Immature natural killer cell (primary cell): ENCODE measurements at regions not wholly inside any gene's neighbourhood (a gene's known extent, or its start where the extent isn't known, plus 50 kb on each side); places are given as distances from the start of the nearest gene placed in this dataset.
A peak's percentile ranks its signal among the peaks of the same experiment; 100 is the strongest.

ENCODE experiments used
- DNase-seq, 3 donors: peaks; one replicate each; pipeline ENCODE4 v3.0.0; 2022; ENCODE audit warnings: mixed read lengths in 1 of 3
- H3K27ac Mint-ChIP-seq, 6 donors: one replicate each; pipeline ENCODE4 v1.8.0; 2020; ENCODE audit warnings: mixed read lengths in 6 of 6, mild to moderate bottlenecking in 5 of 6, inconsistent platforms in 4 of 6, moderate library complexity in 3 of 6
- H3K27me3 Mint-ChIP-seq, 3 donors: one replicate each; pipeline ENCODE4 v1.8.0; 2020 to 2021; ENCODE audit warnings: low read depth in 3 of 3, mild to moderate bottlenecking in 3 of 3, mixed read lengths in 3 of 3, moderate library complexity in 3 of 3, inconsistent platforms in 1 of 3
- H3K36me3 Mint-ChIP-seq, 3 donors: one replicate each; pipeline ENCODE4 v1.8.0; 2020; ENCODE audit warnings: mixed read lengths in 3 of 3, inconsistent platforms in 2 of 3, mild to moderate bottlenecking in 2 of 3
- H3K4me1 Mint-ChIP-seq, 2 donors: one replicate each; pipeline ENCODE4 v1.8.0; 2020; ENCODE audit warnings: inconsistent platforms in 2 of 2, mild to moderate bottlenecking in 2 of 2, mixed read lengths in 2 of 2, moderate library complexity in 1 of 2
- H3K4me3 Mint-ChIP-seq, 5 donors: one replicate each; pipeline ENCODE4 v1.8.0; 2020; ENCODE audit warnings: mild to moderate bottlenecking in 5 of 5, mixed read lengths in 5 of 5, inconsistent platforms in 3 of 5, moderate library complexity in 3 of 5
- H3K9me3 Mint-ChIP-seq, 6 donors: one replicate each; pipeline ENCODE4 v1.8.0; 2020; ENCODE audit warnings: mild to moderate bottlenecking in 6 of 6, mixed read lengths in 6 of 6, inconsistent platforms in 4 of 6, moderate library complexity in 3 of 6

GRCh38 chr13:77480066-77480465, 55.4 kb upstream of the SCEL start:
- H3K36me3 Mint-ChIP-seq, result no peaks in the 10 kb centered on the region
- H3K4me3 Mint-ChIP-seq, result no peak overlapping the region
- peaks cover 0 to 1% (median 0%) of the 10 kb centered on the region in 3 donors for H3K27me3 Mint-ChIP-seq

DNA sequence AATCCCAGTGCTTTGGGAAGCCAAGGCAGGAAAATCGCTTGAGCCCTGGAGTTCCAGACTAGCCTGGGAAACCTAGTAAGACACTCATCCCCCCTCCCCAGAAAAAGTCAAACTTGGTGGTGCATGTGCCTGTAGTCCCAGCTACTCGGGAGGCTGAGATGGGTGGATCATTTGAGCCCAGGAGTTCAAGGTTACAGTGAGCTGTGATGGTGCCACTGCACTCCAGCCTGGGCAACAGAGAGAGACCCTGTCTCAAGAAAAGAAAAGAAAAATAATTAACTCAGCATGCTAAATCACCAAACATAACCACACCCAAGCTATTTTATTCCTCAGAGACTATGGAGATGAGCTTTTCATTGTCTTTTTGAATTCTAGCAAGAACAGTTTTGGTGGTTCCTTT, 56.2 kb upstream of the SCEL start:
- H3K4me3 Mint-ChIP-seq, result no peak overlapping the region
- H3K9me3 Mint-ChIP-seq, result no peaks in the 10 kb centered on the region
- peaks cover 0 to 1% (median 0%) of the 10 kb centered on the region in 3 donors for H3K27me3 Mint-ChIP-seq
- H3K27ac Mint-ChIP-seq, result no peak overlapping the region
- no peaks in the 10 kb centered on the region for H3K36me3 Mint-ChIP-seq
- peaks cover 1 to 9% of the 10 kb centered on the region in 2 donors for H3K4me1 Mint-ChIP-seq
- DNase-seq, result no peak

More at GRCh38 chr13:77480066-77480465, 55.4 kb upstream of the SCEL start:
- no peak for DNase-seq
- no peaks in the 10 kb centered on the region for H3K9me3 Mint-ChIP-seq
- H3K4me1 Mint-ChIP-seq, result peaks cover 1 to 9% of the 10 kb centered on the region in 2 donors
- no peak overlapping the region for H3K27ac Mint-ChIP-seq

DNA sequence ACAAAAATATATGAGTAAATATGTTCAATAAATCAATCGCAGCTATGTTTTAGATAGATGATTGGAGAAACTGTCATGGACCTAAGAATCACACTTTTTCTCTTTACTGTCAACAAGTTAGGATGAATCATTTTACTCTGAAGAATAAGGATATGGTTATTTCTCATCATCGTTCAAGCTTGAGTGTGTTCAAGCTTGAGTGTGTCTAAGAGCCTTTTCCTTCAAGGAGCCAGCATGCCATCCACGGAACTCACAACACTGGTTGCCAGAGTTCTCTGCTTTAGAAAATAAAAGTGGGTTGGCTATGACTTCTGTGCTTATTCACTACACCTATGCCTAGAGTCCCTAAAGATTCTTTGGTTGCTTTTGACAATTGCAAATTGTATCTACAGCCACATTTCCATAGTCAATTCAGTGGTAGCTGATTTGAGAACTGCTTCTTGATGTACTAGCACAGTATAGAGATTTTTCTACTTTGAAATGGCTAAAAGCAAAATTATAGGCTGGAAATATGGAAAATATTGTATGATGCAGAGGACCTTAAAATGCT, 58.1 kb upstream of the SCEL start:
- no peak for DNase-seq
- Mint-ChIP-seq H3K9me3 (no peaks in the 10 kb centered on the region), H3K36me3 (no peaks in the 10 kb centered on the region), H3K4me1 (peaks cover 1 to 9% of the 10 kb centered on the region in 2 donors), H3K4me3 (peak overlapping the region in 2 of 5 donors; percentile 7 to 83), H3K27ac (no peak overlapping the region), H3K27me3 (peaks cover 0 to 3% (median 1%) of the 10 kb centered on the region in 3 donors)

DNA sequence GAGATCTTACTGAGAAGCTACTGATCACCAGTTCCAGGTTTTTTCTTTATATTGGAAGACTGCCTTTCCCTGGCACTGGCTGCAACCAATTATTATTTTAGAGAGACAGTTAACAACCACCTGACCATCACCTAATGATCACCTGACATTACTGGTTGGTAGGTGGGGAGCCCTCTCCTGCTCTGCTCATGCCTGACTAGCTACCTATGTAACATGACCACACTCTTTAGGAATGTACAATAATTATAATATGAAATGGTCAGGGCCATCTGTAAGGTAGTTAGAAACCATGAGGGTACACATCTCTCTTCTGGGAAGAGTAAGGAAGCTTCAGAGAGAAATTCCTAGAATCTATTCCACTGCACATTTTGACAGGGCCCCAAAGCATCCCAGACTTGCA, 59.0 kb upstream of the SCEL start:
- Mint-ChIP-seq H3K27me3 (peaks cover 0 to 3% (median 0%) of the 10 kb centered on the region in 3 donors), H3K4me1 (peaks cover 1 to 9% of the 10 kb centered on the region in 2 donors), H3K36me3 (no peaks in the 10 kb centered on the region), H3K27ac (no peak overlapping the region), H3K4me3 (no peak overlapping the region), H3K9me3 (no peaks in the 10 kb centered on the region)
- DNase-seq, result no peak

DNA sequence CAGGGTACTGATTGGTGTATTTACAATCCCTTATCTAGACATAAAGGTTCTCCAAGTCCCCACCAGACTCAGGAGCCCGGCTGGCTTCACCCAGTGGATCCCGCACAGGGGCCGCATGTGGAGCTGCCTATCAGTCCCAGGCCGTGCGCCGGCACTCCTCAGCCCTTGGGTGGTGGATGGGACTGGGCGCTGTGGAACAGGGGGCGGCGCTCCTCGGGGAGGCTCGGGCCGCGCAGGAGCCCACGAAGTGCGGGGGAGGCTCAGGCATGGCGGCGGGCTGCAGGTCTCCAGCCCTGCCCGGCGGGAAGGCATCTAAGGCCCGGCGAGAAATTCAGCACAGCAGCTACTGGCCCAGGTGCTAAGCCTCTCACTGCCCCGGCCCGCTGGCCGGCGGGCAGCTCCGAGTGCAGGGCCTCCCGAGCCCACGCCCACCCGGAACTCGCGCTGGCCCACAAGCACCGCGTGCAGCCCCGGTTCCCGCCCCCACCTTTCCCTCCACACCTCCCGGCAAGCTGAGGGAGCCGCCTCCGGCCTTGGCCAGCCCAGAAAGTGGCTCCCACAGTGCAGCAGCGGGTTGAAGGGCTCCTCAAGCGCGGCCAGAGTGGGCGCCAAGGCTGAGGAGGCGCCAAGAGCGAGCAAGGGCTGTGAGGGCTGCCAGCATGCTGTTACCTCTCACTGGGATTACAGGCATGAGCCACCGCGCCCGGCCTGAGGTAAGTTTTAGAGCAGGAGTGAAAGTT, 60.0 kb upstream of the SCEL start:
- Mint-ChIP-seq H3K4me3 (no peak overlapping the region), H3K9me3 (no peaks in the 10 kb centered on the region), H3K36me3 (no peaks in the 10 kb centered on the region), H3K4me1 (peaks cover 1 to 9% of the 10 kb centered on the region in 2 donors), H3K27ac (no peak overlapping the region), H3K27me3 (peaks cover 0 to 3% (median 0%) of the 10 kb centered on the region in 3 donors)
- no peak for DNase-seq

DNA sequence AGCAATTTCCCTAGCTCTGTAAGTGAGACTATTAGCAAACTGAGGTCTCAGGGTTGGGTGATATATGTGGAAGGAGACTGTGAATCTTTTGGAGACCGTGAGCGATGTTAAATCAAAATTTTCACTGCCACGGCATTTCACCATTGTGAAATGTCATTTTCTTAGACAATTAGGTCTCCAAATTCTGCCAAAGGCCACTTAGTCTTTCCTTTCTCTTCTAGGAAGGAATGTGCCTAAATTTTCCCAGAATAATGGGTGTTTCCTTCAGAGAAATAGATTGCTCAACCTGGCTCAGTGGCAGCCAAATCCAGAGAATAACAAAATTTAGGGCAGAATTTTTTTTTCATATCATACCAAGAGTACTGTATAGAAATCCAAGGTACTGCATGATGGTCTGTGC, 64.5 kb upstream of the SCEL start:
- no peaks in the 10 kb centered on the region for H3K36me3 Mint-ChIP-seq

DNA sequence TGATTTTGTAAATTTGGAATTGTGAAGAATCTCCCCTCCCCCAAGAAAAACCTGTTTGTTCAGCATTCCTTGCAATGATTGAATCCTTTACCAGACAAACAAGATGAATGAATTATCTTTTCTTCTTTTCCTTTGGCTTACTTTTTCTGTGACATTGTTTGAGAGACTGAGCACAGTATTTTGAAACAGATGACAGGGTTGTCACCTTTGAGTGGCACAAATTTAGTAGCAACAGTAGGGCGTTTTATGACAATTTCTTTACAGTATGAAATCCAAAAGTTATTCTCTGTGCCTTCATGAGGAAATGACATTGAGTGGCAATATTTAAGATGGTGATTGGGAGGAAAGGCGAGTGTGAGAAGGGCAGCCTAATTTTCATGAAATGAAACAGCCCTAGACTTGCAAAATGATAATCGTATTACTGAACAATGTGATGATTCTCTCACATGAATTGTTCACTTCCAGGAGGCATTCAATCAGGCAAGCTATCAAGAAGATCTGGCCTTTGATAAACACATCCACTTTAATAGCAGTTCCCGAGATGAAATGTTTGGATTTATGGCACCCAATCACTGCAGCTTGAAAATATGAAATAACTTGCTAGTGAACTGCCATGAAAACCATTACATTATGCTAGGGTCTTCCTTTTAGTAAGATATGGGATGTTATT, 68.6 kb upstream of the SCEL start:
- Mint-ChIP-seq H3K27me3 (no peaks in the 10 kb centered on the region), H3K27ac (no peak overlapping the region), H3K9me3 (no peaks in the 10 kb centered on the region), H3K4me3 (no peak overlapping the region), H3K36me3 (no peaks in the 10 kb centered on the region), H3K4me1 (no peaks in the 10 kb centered on the region)
- no peak for DNase-seq

More for the DNA sequence above, 64.5 kb upstream of the SCEL start:
- Mint-ChIP-seq H3K4me1 (no peaks in the 10 kb centered on the region), H3K9me3 (no peaks in the 10 kb centered on the region), H3K4me3 (no peak overlapping the region), H3K27me3 (peaks cover 0 to 3% (median 0%) of the 10 kb centered on the region in 3 donors), H3K27ac (no peak overlapping the region)
- DNase-seq, result no peak

DNA sequence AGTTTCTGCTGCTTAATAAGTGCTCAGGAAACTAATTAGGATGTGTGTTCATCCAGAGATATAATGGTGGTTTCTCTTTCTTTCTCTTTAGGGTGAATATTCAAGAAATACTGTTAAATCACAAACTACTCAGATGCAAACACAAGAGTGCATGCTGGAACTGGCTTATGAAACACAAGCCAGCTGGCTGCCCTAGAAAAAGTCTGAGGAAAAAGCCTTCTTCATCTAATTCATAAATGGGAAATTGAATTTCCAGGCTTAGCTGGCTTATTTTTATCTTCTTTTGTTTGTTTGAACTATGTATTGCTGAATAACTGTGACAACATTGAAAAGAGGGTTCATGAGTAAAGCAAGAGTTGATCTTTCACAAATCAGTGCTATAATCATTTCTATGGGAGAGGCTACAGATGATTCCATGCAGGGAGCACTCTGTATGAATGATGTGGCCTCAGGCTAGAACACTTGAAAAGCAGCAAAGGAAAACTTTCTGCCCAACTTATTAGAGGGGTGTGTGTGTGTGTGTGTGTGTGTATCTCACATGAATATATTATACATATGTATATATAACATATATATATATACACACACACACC, 69.8 kb upstream of the SCEL start:
- Mint-ChIP-seq H3K4me3 (no peak overlapping the region), H3K4me1 (no peaks in the 10 kb centered on the region), H3K36me3 (no peaks in the 10 kb centered on the region), H3K9me3 (no peaks in the 10 kb centered on the region), H3K27ac (no peak overlapping the region), H3K27me3 (no peaks in the 10 kb centered on the region)
- DNase-seq, result no peak

DNA sequence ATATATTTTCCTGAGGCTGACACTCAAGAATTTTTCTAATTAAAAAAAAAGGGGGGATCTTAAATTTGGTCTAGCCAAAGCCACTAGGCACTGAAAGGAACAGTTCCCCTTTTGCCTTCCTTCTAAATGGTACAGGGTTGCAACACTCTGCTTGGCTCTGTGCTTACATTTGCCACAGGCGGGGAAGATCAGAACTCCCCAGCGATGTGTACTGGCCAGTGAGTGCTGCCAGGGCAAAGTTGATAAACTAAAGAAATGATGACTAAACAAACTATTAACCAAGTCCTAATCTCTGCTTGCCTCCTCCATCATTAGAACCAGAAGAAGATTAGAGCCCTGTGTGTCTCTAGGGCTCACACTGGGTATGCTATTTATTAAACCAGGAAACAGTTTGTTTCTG, 75.3 kb upstream of the SCEL start:
- Mint-ChIP-seq H3K27ac (no peak overlapping the region), H3K9me3 (no peaks in the 10 kb centered on the region), H3K4me1 (no peaks in the 10 kb centered on the region), H3K4me3 (no peak overlapping the region), H3K27me3 (peaks cover 0 to 5% (median 4%) of the 10 kb centered on the region in 3 donors), H3K36me3 (no peaks in the 10 kb centered on the region)
- no peak for DNase-seq

- H3K9me3 Mint-ChIP-seq, result no peaks in the 10 kb centered on the region
- H3K27me3 Mint-ChIP-seq, result peaks cover 0 to 5% (median 4%) of the 10 kb centered on the region in 3 donors
- DNase-seq, result no peak
- H3K36me3 Mint-ChIP-seq, result no peaks in the 10 kb centered on the region
- no peaks in the 10 kb centered on the region for H3K4me1 Mint-ChIP-seq
- H3K27ac Mint-ChIP-seq, result no peak overlapping the region
- H3K4me3 Mint-ChIP-seq, result no peak overlapping the region
Measured at GRCh38 chr13:77459592-77459991, 75.9 kb upstream of the SCEL start.

- Mint-ChIP-seq H3K9me3 (no peaks in the 10 kb centered on the region), H3K4me1 (no peaks in the 10 kb centered on the region), H3K27ac (no peak overlapping the region), H3K36me3 (no peaks in the 10 kb centered on the region), H3K4me3 (no peak overlapping the region), H3K27me3 (peaks cover 0 to 5% (median 4%) of the 10 kb centered on the region in 3 donors)
- no peak for DNase-seq
Measured at GRCh38 chr13:77458736-77459135, 76.8 kb upstream of the SCEL start.

GRCh38 chr13:77457966-77458365, 77.5 kb upstream of the SCEL start:
- no peak for DNase-seq
- Mint-ChIP-seq H3K36me3 (no peaks in the 10 kb centered on the region), H3K9me3 (no peaks in the 10 kb centered on the region)

DNA sequence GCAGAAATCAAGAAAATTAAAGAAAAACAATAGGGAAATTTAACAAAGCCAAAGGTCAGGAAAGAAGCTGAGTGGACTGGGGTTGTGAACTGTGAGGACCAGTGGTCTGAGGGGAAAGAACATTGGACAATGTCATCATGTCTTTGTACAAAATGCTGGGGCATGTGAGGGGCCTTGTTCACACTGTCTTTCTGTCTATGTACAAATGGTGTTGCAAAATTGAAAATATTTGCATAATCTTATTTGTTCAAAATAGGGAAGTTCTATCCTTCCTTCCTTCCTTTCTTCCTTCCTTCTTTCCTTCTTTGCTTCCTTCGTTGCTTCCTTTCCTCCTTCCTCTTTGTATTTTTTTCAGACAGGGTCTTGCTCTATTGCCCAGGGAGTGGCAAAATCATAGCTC, 79.2 kb upstream of the SCEL start:
- Mint-ChIP-seq H3K27me3 (peaks cover 0 to 9% (median 5%) of the 10 kb centered on the region in 3 donors), H3K36me3 (no peaks in the 10 kb centered on the region), H3K27ac (no peak overlapping the region), H3K4me3 (no peak overlapping the region), H3K4me1 (no peaks in the 10 kb centered on the region), H3K9me3 (no peaks in the 10 kb centered on the region)
- DNase-seq, result no peak

More at GRCh38 chr13:77457966-77458365, 77.5 kb upstream of the SCEL start:
- Mint-ChIP-seq H3K27me3 (peaks cover 0 to 5% (median 4%) of the 10 kb centered on the region in 3 donors), H3K4me1 (no peaks in the 10 kb centered on the region), H3K27ac (no peak overlapping the region), H3K4me3 (no peak overlapping the region)

DNA sequence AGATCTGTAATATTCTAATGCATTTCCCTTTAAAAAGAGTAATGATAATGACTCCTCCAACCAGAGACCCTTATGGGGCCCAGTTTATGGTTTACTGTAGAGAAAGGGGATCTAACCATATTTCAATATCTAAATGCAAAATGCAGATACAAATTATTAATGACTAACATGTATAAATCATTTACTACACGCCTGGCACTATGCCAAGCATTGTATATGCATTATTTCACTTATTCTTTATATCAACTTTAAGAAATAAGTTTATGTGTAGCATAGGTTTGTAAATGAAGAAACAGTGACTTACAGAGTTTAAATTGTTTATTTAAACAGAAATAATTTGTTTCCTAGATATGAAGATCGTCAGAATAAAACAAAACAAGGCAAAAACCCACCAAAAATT, 86.2 kb upstream of the SCEL start:
- H3K27ac Mint-ChIP-seq, result no peak overlapping the region
- no peaks in the 10 kb centered on the region for H3K4me1 Mint-ChIP-seq

More for the DNA sequence above, 86.2 kb upstream of the SCEL start:
- no peaks in the 10 kb centered on the region for H3K36me3 Mint-ChIP-seq
- H3K4me3 Mint-ChIP-seq, result no peak overlapping the region
- no peak for DNase-seq
- peaks cover 0 to 5% (median 0%) of the 10 kb centered on the region in 3 donors for H3K27me3 Mint-ChIP-seq
- H3K9me3 Mint-ChIP-seq, result no peaks in the 10 kb centered on the region
